Activated CD8-positive, alpha-beta memory T cell treated with anti-CD3 and anti-CD28 coated beads, Interleukin-2, amount 10 ng/mL, durations not matched to agents 7 days and 5 days (primary cell): ENCODE measurements at regions not wholly inside any gene's neighbourhood (a gene's known extent, or its start where the extent isn't known, plus 50 kb on each side); places are given as distances from the start of the nearest gene placed in this dataset.

Source experiments
- ATAC-seq: fragments of 150-1000 bp; cut with Tn5 transposase; one replicate; pipeline ENCODE4 v1.10.0; 2021; ENCODE audit warnings: moderate library complexity
- CTCF ChIA-PET: fragments of 350-600 bp; sonication (Branson Sonifier 250); formaldehyde crosslinking; loops from one replicate; lab custom pipeline; 2021; ENCODE audit warnings: antibody characterized with exemption; lab: Charles Lee
- DNase-seq: peaks from one replicate; pipeline ENCODE4 v3.0.0-alpha.2; 2020
- H3K27ac Mint-ChIP-seq: one replicate; pipeline ENCODE4 v1.8.0; 2021; ENCODE audit warnings: mild to moderate bottlenecking, mixed read lengths
- H3K27me3 Mint-ChIP-seq: one replicate; pipeline ENCODE4 v1.8.0; 2021; ENCODE audit warnings: mixed read lengths
- H3K36me3 Mint-ChIP-seq: one replicate; pipeline ENCODE4 v1.8.0; 2021; ENCODE audit warnings: mild to moderate bottlenecking, mixed read lengths
- H3K4me1 Mint-ChIP-seq: one replicate; pipeline ENCODE4 v1.8.0; 2021; ENCODE audit warnings: mixed read lengths
- H3K4me3 Mint-ChIP-seq: one replicate; pipeline ENCODE4 v1.8.0; 2021; ENCODE audit warnings: mild to moderate bottlenecking, moderate library complexity, mixed read lengths
- H3K9me3 Mint-ChIP-seq: one replicate; pipeline ENCODE4 v1.8.0; 2022; ENCODE audit warnings: low read depth, mixed read lengths

DNA sequence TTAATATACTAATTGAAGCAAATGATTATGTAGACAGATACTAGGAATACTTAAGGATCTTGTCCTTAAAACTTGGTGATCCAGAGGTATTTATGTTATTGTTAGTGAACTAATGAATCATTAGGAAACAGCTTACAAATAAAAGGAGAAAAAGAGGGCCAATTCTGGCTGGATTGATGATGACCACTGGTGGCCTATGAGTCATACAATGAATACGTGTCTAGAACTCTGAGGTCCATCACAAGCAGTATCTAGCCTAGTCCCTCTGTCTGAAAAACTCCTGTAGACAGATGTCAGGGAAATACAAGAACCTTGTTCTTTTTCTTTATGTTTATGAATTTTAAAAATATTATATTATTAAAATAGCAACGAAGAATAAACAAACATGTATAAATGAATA is 51.7 kb upstream of the RTL1 start:
- no peak overlapping the region for H3K4me3 Mint-ChIP-seq
- no peaks in the 10 kb centered on the region for H3K9me3 Mint-ChIP-seq
- no peaks in the 10 kb centered on the region for H3K4me1 Mint-ChIP-seq
- ATAC-seq: no peak
- no peak for DNase-seq
- H3K36me3 Mint-ChIP-seq: no peaks in the 10 kb centered on the region
- peaks cover 7% of the 10 kb centered on the region for H3K27me3 Mint-ChIP-seq
- no peak overlapping the region for H3K27ac Mint-ChIP-seq
- CTCF ChIA-PET: no interaction called here

DNA sequence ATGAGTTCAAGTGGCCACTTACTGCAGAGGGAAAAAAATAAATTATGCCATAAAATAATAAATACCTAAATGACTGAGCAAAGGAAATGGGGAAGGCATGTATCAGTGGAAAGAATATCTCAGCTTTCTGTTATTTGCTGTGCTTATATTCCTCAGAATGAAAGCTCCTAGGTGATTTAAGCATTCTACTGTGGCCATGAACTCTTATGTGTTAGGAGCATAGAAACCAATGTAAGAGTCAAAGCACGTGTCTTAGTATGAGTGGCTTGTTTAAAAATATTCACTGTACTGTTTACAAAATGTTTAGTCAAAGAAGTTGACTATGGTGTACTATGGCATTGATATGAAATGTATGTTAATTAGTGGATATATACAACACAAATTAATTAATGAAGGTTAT is 59.0 kb upstream of the RTL1 start:
- ATAC-seq: no peak
- H3K27me3 Mint-ChIP-seq: peaks cover 4% of the 10 kb centered on the region
- H3K27ac Mint-ChIP-seq: no peak overlapping the region
- no peaks in the 10 kb centered on the region for H3K9me3 Mint-ChIP-seq
- H3K36me3 Mint-ChIP-seq: no peaks in the 10 kb centered on the region
- H3K4me1 Mint-ChIP-seq: no peaks in the 10 kb centered on the region
- DNase-seq: no peak
- no peak overlapping the region for H3K4me3 Mint-ChIP-seq
- CTCF ChIA-PET: no interaction called here

DNA sequence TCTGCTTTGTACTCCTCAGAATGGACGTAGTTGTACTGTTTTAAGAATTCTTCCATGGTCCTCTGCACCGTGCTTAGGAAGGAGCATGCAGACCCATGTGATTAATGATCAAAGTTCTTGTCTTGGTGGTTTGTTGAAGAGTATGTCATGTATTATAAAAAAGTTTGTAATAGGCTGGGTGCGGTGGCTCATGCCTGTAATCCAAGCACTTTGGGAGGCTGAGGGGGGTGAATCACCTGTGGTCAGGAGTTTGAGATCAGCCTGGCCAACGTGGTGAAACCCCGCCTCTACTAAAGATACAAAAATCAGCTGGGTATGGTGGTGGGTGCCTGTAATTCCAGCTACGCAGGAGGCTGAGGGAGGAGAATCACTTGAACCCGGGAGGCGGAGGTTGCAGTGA is 61.8 kb upstream of the RTL1 start:
- CTCF ChIA-PET: no interaction called here
- Mint-ChIP-seq H3K9me3 (no peaks in the 10 kb centered on the region), H3K4me3 (no peak overlapping the region), H3K36me3 (no peaks in the 10 kb centered on the region), H3K27ac (no peak overlapping the region), H3K4me1 (no peaks in the 10 kb centered on the region), H3K27me3 (no peaks in the 10 kb centered on the region)
- no peak for ATAC-seq
- no peak for DNase-seq

GRCh38 chr14:100967178-100967577 is 63.7 kb upstream of the RTL1 start:
- Mint-ChIP-seq H3K36me3 (no peaks in the 10 kb centered on the region), H3K27me3 (no peaks in the 10 kb centered on the region), H3K4me3 (no peak overlapping the region), H3K9me3 (no peaks in the 10 kb centered on the region), H3K27ac (no peak overlapping the region), H3K4me1 (no peaks in the 10 kb centered on the region)
- DNase-seq (no peak), ATAC-seq (no peak)
- CTCF ChIA-PET: no interaction called here

DNA sequence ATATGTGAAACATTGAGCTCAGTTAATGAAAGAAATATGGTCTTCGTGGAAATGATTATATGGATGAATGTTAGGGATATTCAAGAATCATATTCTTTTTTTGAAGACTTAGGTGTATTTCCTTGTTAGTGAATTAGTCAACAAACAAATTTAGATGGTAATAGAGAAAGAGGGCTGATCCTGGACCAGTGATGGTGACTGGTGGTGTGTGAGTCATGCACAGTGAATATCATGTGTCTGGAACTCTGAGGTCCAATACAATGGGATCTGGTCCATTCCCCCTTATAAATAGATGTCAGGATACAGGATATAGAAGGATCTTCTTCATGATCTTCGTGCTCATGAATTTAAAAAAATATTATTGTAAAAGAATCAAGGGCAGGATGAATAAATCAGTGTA is 64.4 kb upstream of the RTL1 start:
- H3K9me3 Mint-ChIP-seq: no peaks in the 10 kb centered on the region
- ATAC-seq: no peak
- DNase-seq: no peak
- H3K4me3 Mint-ChIP-seq: no peak overlapping the region
- H3K27me3 Mint-ChIP-seq: no peaks in the 10 kb centered on the region
- CTCF ChIA-PET: no interaction called here
- H3K36me3 Mint-ChIP-seq: no peaks in the 10 kb centered on the region
- no peaks in the 10 kb centered on the region for H3K4me1 Mint-ChIP-seq
- H3K27ac Mint-ChIP-seq: no peak overlapping the region

- Mint-ChIP-seq H3K27me3 (no peaks in the 10 kb centered on the region), H3K36me3 (no peaks in the 10 kb centered on the region), H3K9me3 (no peaks in the 10 kb centered on the region), H3K4me3 (no peak overlapping the region), H3K4me1 (no peaks in the 10 kb centered on the region), H3K27ac (no peak overlapping the region)
- ATAC-seq: no peak
- CTCF ChIA-PET: no interaction called here
- no peak for DNase-seq
Measured at GRCh38 chr14:100972118-100972897, 68.8 kb upstream of the RTL1 start.

DNA sequence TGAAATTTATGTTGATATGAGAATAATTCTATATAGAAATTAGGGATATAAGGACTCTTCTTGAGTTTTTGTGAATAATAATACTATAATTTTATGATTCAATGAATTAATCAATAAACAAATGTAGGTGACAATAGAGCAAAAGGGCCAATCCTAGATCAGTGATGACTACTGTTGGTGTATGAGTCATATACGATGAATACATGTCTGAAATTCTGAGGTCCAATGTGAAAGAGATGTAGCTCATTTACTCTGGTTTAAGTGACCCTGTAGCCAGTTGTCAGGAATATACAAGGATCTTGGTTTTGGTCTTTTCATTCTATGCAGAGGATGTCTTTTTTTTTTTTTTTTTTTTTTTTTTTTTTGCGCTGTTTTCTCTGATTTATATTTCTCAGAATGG is 72.1 kb upstream of the RTL1 start:
- no peak for ATAC-seq
- no peaks in the 10 kb centered on the region for H3K36me3 Mint-ChIP-seq
- H3K27me3 Mint-ChIP-seq: peaks cover 6% of the 10 kb centered on the region
- DNase-seq: no peak
- CTCF ChIA-PET: no interaction called here
- no peaks in the 10 kb centered on the region for H3K4me1 Mint-ChIP-seq
- H3K9me3 Mint-ChIP-seq: no peaks in the 10 kb centered on the region
- no peak overlapping the region for H3K4me3 Mint-ChIP-seq
- H3K27ac Mint-ChIP-seq: no peak overlapping the region

- Mint-ChIP-seq H3K36me3 (no peaks in the 10 kb centered on the region), H3K4me1 (no peaks in the 10 kb centered on the region), H3K9me3 (no peaks in the 10 kb centered on the region), H3K27ac (no peak overlapping the region), H3K27me3 (peaks cover 6% of the 10 kb centered on the region), H3K4me3 (no peak overlapping the region)
- CTCF ChIA-PET: no interaction called here
- DNase-seq (no peak), ATAC-seq (no peak)
Measured at GRCh38 chr14:100979079-100979478, 75.6 kb upstream of the RTL1 start.

- Mint-ChIP-seq H3K4me3 (no peak overlapping the region), H3K36me3 (no peaks in the 10 kb centered on the region), H3K4me1 (no peaks in the 10 kb centered on the region), H3K27me3 (peaks cover 6% of the 10 kb centered on the region), H3K27ac (no peak overlapping the region), H3K9me3 (no peaks in the 10 kb centered on the region)
- CTCF ChIA-PET: no interaction called here
- ATAC-seq: no peak
- DNase-seq: no peak
Measured at GRCh38 chr14:100979780-100980179, 76.3 kb upstream of the RTL1 start.

- H3K36me3 Mint-ChIP-seq: no peaks in the 10 kb centered on the region
- CTCF ChIA-PET: no interaction called here
- ATAC-seq (no peak), DNase-seq (no peak)
- no peaks in the 10 kb centered on the region for H3K4me1 Mint-ChIP-seq
- H3K9me3 Mint-ChIP-seq: no peaks in the 10 kb centered on the region
- H3K27ac Mint-ChIP-seq: no peak overlapping the region
- H3K27me3 Mint-ChIP-seq: peaks cover 6% of the 10 kb centered on the region
- H3K4me3 Mint-ChIP-seq: no peak overlapping the region
Measured at GRCh38 chr14:100980823-100981222, 77.3 kb upstream of the RTL1 start.

DNA sequence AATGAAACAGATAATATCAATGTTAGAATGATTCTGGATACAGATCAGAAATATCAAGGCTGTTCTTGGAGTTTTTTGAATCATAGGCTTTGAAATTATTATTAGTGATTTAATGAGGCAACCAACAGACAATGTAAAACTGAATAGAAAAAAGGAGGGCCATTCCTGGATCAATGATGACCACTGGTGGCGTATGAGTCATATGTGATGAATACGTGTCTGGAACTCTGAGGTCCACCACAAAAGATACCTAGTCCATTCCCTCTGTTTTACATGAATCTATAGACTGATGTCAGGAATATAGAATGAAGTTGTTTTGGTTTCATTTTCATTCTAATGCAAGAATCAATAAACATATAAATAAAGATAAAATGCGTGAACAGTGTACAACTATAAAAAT is 78.3 kb upstream of the RTL1 start:
- CTCF ChIA-PET: no interaction called here
- Mint-ChIP-seq H3K27ac (no peak overlapping the region), H3K4me3 (no peak overlapping the region), H3K27me3 (peaks cover 6% of the 10 kb centered on the region), H3K9me3 (no peaks in the 10 kb centered on the region), H3K4me1 (no peaks in the 10 kb centered on the region), H3K36me3 (no peaks in the 10 kb centered on the region)
- ATAC-seq (no peak), DNase-seq (no peak)

GRCh38 chr14:100982353-100982752 is 78.8 kb upstream of the RTL1 start:
- H3K4me1 Mint-ChIP-seq: no peaks in the 10 kb centered on the region
- CTCF ChIA-PET: no interaction called here
- no peak for ATAC-seq

GRCh38 chr14:100982762-100983161 is 79.2 kb upstream of the RTL1 start:
- Mint-ChIP-seq H3K27me3 (peaks cover 6% of the 10 kb centered on the region), H3K4me1 (no peaks in the 10 kb centered on the region), H3K27ac (no peak overlapping the region), H3K9me3 (no peaks in the 10 kb centered on the region), H3K4me3 (no peak overlapping the region), H3K36me3 (no peaks in the 10 kb centered on the region)
- DNase-seq (no peak), ATAC-seq (no peak)
- CTCF ChIA-PET: no interaction called here

More at GRCh38 chr14:100982353-100982752, 78.8 kb upstream of the RTL1 start:
- Mint-ChIP-seq H3K27ac (no peak overlapping the region), H3K27me3 (peaks cover 6% of the 10 kb centered on the region), H3K9me3 (no peaks in the 10 kb centered on the region), H3K36me3 (no peaks in the 10 kb centered on the region), H3K4me3 (no peak overlapping the region)
- no peak for DNase-seq

DNA sequence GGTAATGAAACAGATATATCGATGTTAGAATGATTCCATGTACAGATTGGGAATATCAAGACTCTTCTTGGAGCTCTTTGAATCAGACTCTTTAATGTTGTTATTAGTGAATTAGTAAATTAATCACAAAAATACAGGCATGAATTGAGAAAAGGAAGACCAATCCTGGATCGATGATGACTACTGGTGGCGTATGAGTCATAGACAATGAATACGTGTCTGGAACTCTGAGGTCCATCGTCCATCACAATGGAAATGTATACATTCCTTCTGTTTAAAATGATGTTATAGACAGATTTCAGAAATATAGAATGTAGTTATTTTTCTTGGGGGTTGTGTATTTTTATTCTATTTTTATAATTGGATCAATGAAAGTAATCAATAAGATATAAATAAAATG is 80.2 kb upstream of the RTL1 start:
- Mint-ChIP-seq H3K4me1 (no peaks in the 10 kb centered on the region), H3K27ac (no peak overlapping the region), H3K36me3 (no peaks in the 10 kb centered on the region), H3K9me3 (no peaks in the 10 kb centered on the region), H3K4me3 (no peak overlapping the region), H3K27me3 (peaks cover 3% of the 10 kb centered on the region)
- ATAC-seq (no peak), DNase-seq (no peak)
- CTCF ChIA-PET: no interaction called here

DNA sequence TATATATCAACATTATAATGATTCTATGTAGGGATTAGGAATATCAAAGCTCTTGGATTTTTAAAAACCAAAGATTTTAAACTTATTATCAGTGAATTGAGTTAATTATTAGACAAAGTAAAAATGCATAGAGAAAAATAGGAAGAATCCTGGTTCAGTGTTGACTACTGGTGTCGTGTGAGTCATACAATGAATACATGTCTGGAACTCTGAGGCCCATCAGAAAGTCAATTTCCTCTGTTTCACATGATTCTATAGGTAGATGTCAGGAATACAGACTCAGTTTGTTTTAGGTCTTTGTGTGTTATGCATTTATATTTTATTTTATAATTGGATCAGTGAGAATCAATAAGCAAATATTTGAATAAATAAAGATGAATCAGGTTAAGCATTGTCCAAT is 84.5 kb upstream of the RTL1 start:
- no peaks in the 10 kb centered on the region for H3K36me3 Mint-ChIP-seq
- H3K27me3 Mint-ChIP-seq: no peaks in the 10 kb centered on the region
- no peak overlapping the region for H3K4me3 Mint-ChIP-seq
- DNase-seq (no peak), ATAC-seq (no peak)
- no peaks in the 10 kb centered on the region for H3K4me1 Mint-ChIP-seq
- CTCF ChIA-PET: no interaction called here
- no peaks in the 10 kb centered on the region for H3K9me3 Mint-ChIP-seq
- H3K27ac Mint-ChIP-seq: no peak overlapping the region
